Neural cell (in vitro differentiated cells): ENCODE measurements at regions not wholly inside any gene's neighbourhood (a gene's known extent, or its start where the extent isn't known, plus 50 kb on each side); places are given as distances from the start of the nearest gene placed in this dataset.

Experiments used
- H2AFZ ChIP-seq: fragments of 200-600, 300-800 bp; sonication (generic), shearing (Covaris generic); 2 replicates; pipeline ENCODE4 v1.6.0; 2014; ENCODE audit warnings: low read depth, mild to moderate bottlenecking, antibody characterized with exemption, low read length, moderate library complexity
- H3F3A ChIP-seq: fragments of 200-600 bp; shearing (Covaris generic); 2 replicates; pipeline ENCODE4 v1.6.1; 2016; ENCODE audit warnings: mild to moderate bottlenecking, moderate library complexity, mixed read lengths, antibody characterized with exemption, low read length; ENCODE audit not compliant: insufficient read depth, poor library complexity, severe bottlenecking
- H3K27ac ChIP-seq: fragments of 200-600, 300-800 bp; sonication (generic), shearing (Covaris generic); 2 replicates; pipeline ENCODE4 v1.5.1; 2014; ENCODE audit warnings: mild to moderate bottlenecking, low read length, moderate library complexity
- H3K27me3 ChIP-seq: fragments of 300-800, 200-600 bp; sonication (generic), shearing (Covaris generic); 2 replicates; pipeline ENCODE4 v1.6.0; 2014; ENCODE audit warnings: mild to moderate bottlenecking, low read depth, low read length, moderate library complexity; ENCODE audit not compliant: insufficient read depth
- H3K36me3 ChIP-seq: fragments of 300-800, 200-600 bp; sonication (generic), shearing (Covaris generic); 2 replicates; pipeline ENCODE4 v1.5.1; 2014; ENCODE audit warnings: mild to moderate bottlenecking, antibody characterized with exemption, low read length, moderate library complexity; ENCODE audit not compliant: insufficient read depth
- H3K4me2 ChIP-seq: fragments of 300-800, 200-600 bp; sonication (generic), shearing (Covaris generic); 2 replicates; pipeline ENCODE4 v1.6.0; 2014; ENCODE audit warnings: mild to moderate bottlenecking, low read length
- H3K4me3 ChIP-seq: fragments of 300-800, 200-600 bp; sonication (generic), shearing (Covaris generic); 2 replicates; pipeline ENCODE4 v1.5.1; 2014; ENCODE audit warnings: mild to moderate bottlenecking, low read length, moderate library complexity
- H3K79me2 ChIP-seq: fragments of 200-600 bp; shearing (Covaris generic); replicated peaks from 2 replicates; pipeline ENCODE4 v1.6.0; 2014; ENCODE audit warnings: mild to moderate bottlenecking, low read length, moderate library complexity; ENCODE audit not compliant: insufficient read depth
- H3K9ac ChIP-seq: fragments of 300-800, 200-600 bp; sonication (generic), shearing (Covaris generic); 2 replicates; pipeline ENCODE4 v1.6.1; 2016; ENCODE audit warnings: mild to moderate bottlenecking, low read length, mixed read lengths
- H3K9me2 ChIP-seq: fragments of 200-600 bp; shearing (Covaris generic); 2 replicates; pipeline ENCODE4 v1.6.1; 2016; ENCODE audit warnings: mild to moderate bottlenecking, low read length, mixed read lengths; ENCODE audit not compliant: insufficient read depth
- H3K9me3 ChIP-seq: fragments of 200-600, 300-800 bp; sonication (generic), shearing (Covaris generic); 2 replicates; pipeline ENCODE4 v1.6.1; 2016; ENCODE audit warnings: mild to moderate bottlenecking, mixed run types, low read length, moderate library complexity, mixed read lengths
- H4K20me1 ChIP-seq: fragments of 200-600 bp; shearing (Covaris generic); 2 replicates; pipeline ENCODE4 v1.6.1; 2016; ENCODE audit warnings: mild to moderate bottlenecking, mixed run types; ENCODE audit not compliant: insufficient read depth
- CTCF ChIP-seq: fragments of 450-650 bp; IDR thresholded peaks from 2 replicates; pipeline ENCODE4 v1.5.1; 2014; ENCODE audit warnings: antibody characterized with exemption, mild to moderate bottlenecking, moderate library complexity; ENCODE audit not compliant: poor library complexity, severe bottlenecking
- EP300 ChIP-seq: fragments of 450-650 bp; conservative IDR thresholded peaks from 2 replicates; pipeline ENCODE4 v1.6.1; 2014; ENCODE audit warnings: antibody characterized with exemption, mild to moderate bottlenecking, moderate library complexity; ENCODE audit not compliant: poor library complexity, severe bottlenecking
- EZH2 ChIP-seq: fragments of 200-600, 300-800 bp; shearing (Covaris generic), sonication (generic); IDR thresholded peaks from 2 replicates; pipeline ENCODE4 v1.6.1; 2014; ENCODE audit warnings: antibody characterized with exemption, low read length, borderline replicate concordance, mild to moderate bottlenecking; ENCODE audit not compliant: insufficient read depth, poor library complexity, severe bottlenecking
- MXI1 ChIP-seq: fragments of 450-650 bp; conservative IDR thresholded peaks from 2 replicates; pipeline ENCODE4 v1.6.1; 2014; ENCODE audit warnings: antibody characterized with exemption, mild to moderate bottlenecking; ENCODE audit not compliant: poor library complexity, severe bottlenecking
- POLR2AphosphoS5 ChIP-seq: IDR thresholded peaks from 2 replicates; pipeline ENCODE4 v1.6.1; 2012
- RAD21 ChIP-seq: fragments of 450-650 bp; conservative IDR thresholded peaks from 2 replicates; pipeline ENCODE4 v1.6.1; 2014; ENCODE audit warnings: antibody characterized with exemption, mild to moderate bottlenecking, moderate library complexity
- REST ChIP-seq: IDR thresholded peaks from 2 replicates; pipeline ENCODE4 v1.6.1; 2012; ENCODE audit warnings: borderline replicate concordance
- SMC3 ChIP-seq: fragments of 450-650 bp; conservative IDR thresholded peaks from 2 replicates; pipeline ENCODE4 v1.6.1; 2014; ENCODE audit warnings: antibody characterized with exemption, mild to moderate bottlenecking, moderate library complexity; ENCODE audit not compliant: poor library complexity
- TAF1 ChIP-seq: IDR thresholded peaks from 2 replicates; pipeline ENCODE4 v1.6.1; 2012; ENCODE audit warnings: low read depth

DNA sequence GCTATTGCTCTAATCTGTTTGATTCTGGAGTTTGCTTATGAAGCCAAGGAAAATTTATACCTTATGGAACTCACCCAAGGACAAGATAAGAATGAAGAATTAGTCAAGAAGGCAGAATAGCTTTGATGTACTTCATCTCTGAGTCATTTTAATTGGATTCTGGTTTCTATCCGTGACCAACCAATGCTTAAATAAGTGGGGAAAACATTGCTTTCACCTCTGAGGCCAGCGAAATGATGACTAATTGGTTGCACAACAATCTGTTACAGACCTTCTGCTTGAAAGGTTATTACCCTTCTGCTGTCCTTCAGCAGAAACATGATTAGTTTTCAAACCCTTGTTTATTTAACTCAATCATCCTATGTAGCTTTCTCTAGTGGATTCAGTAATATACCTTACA is 812.7 kb downstream of the CDY2B start:
- Histone ChIP-seq H3K4me2 (no peak overlapping the region), H3K36me3 (no peaks in the 10 kb centered on the region), H3K27me3 (no peaks in the 10 kb centered on the region), H3K79me2 (no peaks in the 10 kb centered on the region), H3K27ac (no peak overlapping the region), H3F3A (no peaks in the 10 kb centered on the region), H3K9me2 (no peaks in the 10 kb centered on the region), H3K4me3 (no peak overlapping the region), H3K9ac (no peak overlapping the region), H2AFZ (no peak overlapping the region), H4K20me1 (no peaks in the 10 kb centered on the region), H3K9me3 (no peaks in the 10 kb centered on the region)
- TF ChIP-seq CTCF: no peak
- TF ChIP-seq TAF1: no peak
- no peak for TF ChIP-seq RAD21
- no peak for TF ChIP-seq MXI1
- TF ChIP-seq EZH2: no peak
- no peak for TF ChIP-seq SMC3
- TF ChIP-seq POLR2AphosphoS5: no peak
- no peak for TF ChIP-seq REST
- TF ChIP-seq EP300: no peak

DNA sequence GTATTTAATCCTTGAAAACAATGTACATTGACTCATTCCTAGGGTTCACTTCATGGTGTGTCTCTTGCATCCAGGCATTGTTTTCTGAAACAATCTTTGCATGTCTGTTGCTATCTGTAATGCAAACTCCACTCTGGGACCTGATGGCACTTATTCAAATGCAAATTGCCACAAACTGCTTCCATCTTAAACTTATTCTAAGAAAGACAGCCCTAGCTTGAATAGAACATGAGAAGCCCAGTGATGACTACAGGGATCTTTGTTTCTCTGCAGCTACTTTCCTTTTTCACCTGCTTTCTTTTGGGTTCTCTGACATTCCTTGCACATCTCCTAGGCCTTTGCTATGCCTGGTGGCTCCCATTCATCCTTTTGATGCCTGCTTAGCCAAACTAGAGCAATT is 827.0 kb downstream of the CDY2B start:
- Histone ChIP-seq H3F3A (no peaks in the 10 kb centered on the region), H3K9me3 (no peaks in the 10 kb centered on the region), H3K27ac (no peak overlapping the region), H3K36me3 (no peaks in the 10 kb centered on the region), H3K9me2 (no peaks in the 10 kb centered on the region), H3K4me2 (no peak overlapping the region), H3K79me2 (no peaks in the 10 kb centered on the region), H3K9ac (no peak overlapping the region), H2AFZ (no peak overlapping the region), H3K27me3 (no peaks in the 10 kb centered on the region), H3K4me3 (no peak overlapping the region), H4K20me1 (no peaks in the 10 kb centered on the region)
- TF ChIP-seq SMC3 (no peak), EZH2 (no peak), EP300 (no peak), TAF1 (no peak), CTCF (no peak), REST (no peak), RAD21 (no peak), POLR2AphosphoS5 (no peak), MXI1 (no peak)
